GM19043 (cell line): ENCODE measurements at regions not wholly inside any gene's neighbourhood (a gene's known extent, or its start where the extent isn't known, plus 50 kb on each side); places are given as distances from the start of the nearest gene placed in this dataset.
"Not testable (repeated sequence)": the region's sequence is repeated elsewhere in the genome, so short reads cannot be mapped to it uniquely, and the experiment has no call there.

ENCODE experiments used
- ATAC-seq: cut with Tn5 transposase; IDR thresholded peaks from one replicate; pipeline ENCODE4 v1.9.1; 2021; ENCODE audit warnings: low read depth; ENCODE audit not compliant: unreplicated experiment

GRCh38 chr12:65672441-65672840, 151.8 kb upstream of the HMGA2 start:
- no peak for ATAC-seq

- no peak for ATAC-seq
Measured at GRCh38 chr12:65673156-65673690, 151.1 kb upstream of the HMGA2 start.

GRCh38 chr12:65673732-65674131, 150.6 kb upstream of the HMGA2 start:
- ATAC-seq: no peak

- ATAC-seq: no peak
Measured at GRCh38 chr12:65675141-65675621, 149.1 kb upstream of the HMGA2 start.

- ATAC-seq: not testable (repeated sequence)
Measured at GRCh38 chr12:65678172-65678571, 146.1 kb upstream of the HMGA2 start.

GRCh38 chr12:65681226-65681625, 143.1 kb upstream of the HMGA2 start:
- ATAC-seq: no peak

GRCh38 chr12:65682112-65682511, 142.2 kb upstream of the HMGA2 start:
- no peak for ATAC-seq

GRCh38 chr12:65684906-65685305, 139.4 kb upstream of the HMGA2 start:
- no peak for ATAC-seq

- ATAC-seq: no peak
Measured at GRCh38 chr12:65685514-65685913, 138.8 kb upstream of the HMGA2 start.

- no peak for ATAC-seq
Measured at GRCh38 chr12:65689508-65689907, 134.8 kb upstream of the HMGA2 start.

- ATAC-seq: no peak
Measured at GRCh38 chr12:65690477-65690876, 133.8 kb upstream of the HMGA2 start.

GRCh38 chr12:65694130-65694529, 130.2 kb upstream of the HMGA2 start:
- ATAC-seq: no peak

- ATAC-seq: no peak
Measured at GRCh38 chr12:65695113-65695865, 129.0 kb upstream of the HMGA2 start.

- ATAC-seq: no peak
Measured at GRCh38 chr12:65696227-65696626, 128.1 kb upstream of the HMGA2 start.

- no peak for ATAC-seq
Measured at GRCh38 chr12:65699251-65699650, 125.0 kb upstream of the HMGA2 start.

GRCh38 chr12:65703176-65703575, 121.1 kb upstream of the HMGA2 start:
- ATAC-seq: no peak

GRCh38 chr12:65705380-65705876, 118.9 kb upstream of the HMGA2 start:
- no peak for ATAC-seq

GRCh38 chr12:65707051-65707450, 117.2 kb upstream of the HMGA2 start:
- ATAC-seq: no peak

GRCh38 chr12:65712260-65713004, 111.9 kb upstream of the HMGA2 start:
- ATAC-seq: no peak

GRCh38 chr12:65715961-65716360, 108.3 kb upstream of the HMGA2 start:
- ATAC-seq: no peak
